Hepatocyte (in vitro differentiated cells): ENCODE measurements at regions not wholly inside any gene's neighbourhood (a gene's known extent, or its start where the extent isn't known, plus 50 kb on each side); places are given as distances from the start of the nearest gene placed in this dataset.

Experiments
- DNase-seq: peaks from one replicate; pipeline ENCODE4 v3.0.0-alpha.2; 2016; ENCODE audit warnings: low spot score
- H2AFZ ChIP-seq: fragments of 200-600 bp; sonication (generic); 2 replicates; pipeline ENCODE4 v1.6.0; 2016; ENCODE audit warnings: antibody characterized with exemption, mild to moderate bottlenecking
- H3K27ac ChIP-seq: fragments of 200-600 bp; sonication (generic); 2 replicates; pipeline ENCODE4 v1.5.1; 2016; ENCODE audit warnings: mild to moderate bottlenecking
- H3K27me3 ChIP-seq: fragments of 200-600 bp; sonication (generic); 2 replicates; pipeline ENCODE4 v1.6.1; 2016
- H3K36me3 ChIP-seq: fragments of 200-600 bp; sonication (generic); replicated peaks from 2 replicates; pipeline ENCODE4 v1.5.1; 2016; ENCODE audit warnings: low read depth; ENCODE audit not compliant: insufficient read depth
- H3K4me1 ChIP-seq: fragments of 200-600 bp; sonication (generic); 2 replicates; pipeline ENCODE4 v1.5.1; 2016; ENCODE audit warnings: mild to moderate bottlenecking, moderate library complexity; ENCODE audit not compliant: insufficient read depth
- H3K4me2 ChIP-seq: fragments of 200-600 bp; sonication (generic); 2 replicates; pipeline ENCODE4 v1.6.0; 2016
- H3K4me3 ChIP-seq: fragments of 200-600 bp; sonication (generic); 2 replicates; pipeline ENCODE4 v1.5.1; 2016; ENCODE audit warnings: mild to moderate bottlenecking
- H3K79me2 ChIP-seq: fragments of 200-600 bp; sonication (generic); 2 replicates; pipeline ENCODE4 v1.6.0; 2017; ENCODE audit warnings: mild to moderate bottlenecking
- H3K9me2 ChIP-seq: fragments of 200-600 bp; sonication (generic); replicated peaks from 2 replicates; pipeline ENCODE4 v1.6.0; 2017; ENCODE audit warnings: mild to moderate bottlenecking; ENCODE audit not compliant: insufficient read depth
- H3K9me3 ChIP-seq: fragments of 200-600 bp; sonication (generic); 2 replicates; pipeline ENCODE4 v1.5.1; 2016; ENCODE audit warnings: low read depth, mild to moderate bottlenecking
- H4K20me1 ChIP-seq: fragments of 200-600 bp; sonication (generic); 2 replicates; pipeline ENCODE4 v1.6.0; 2016; ENCODE audit warnings: mild to moderate bottlenecking; ENCODE audit not compliant: insufficient read depth, poor library complexity, severe bottlenecking
- EZH2 ChIP-seq: fragments of 200-600 bp; sonication (generic); IDR thresholded peaks from 2 replicates; pipeline ENCODE4 v1.6.1; 2016; ENCODE audit warnings: antibody characterized with exemption, mild to moderate bottlenecking, borderline replicate concordance
- EZH2phosphoT487 ChIP-seq: fragments of 200-600 bp; sonication (generic); IDR thresholded peaks from one replicate; pipeline ENCODE4 v1.6.1; 2018; ENCODE audit warnings: antibody characterized with exemption, mild to moderate bottlenecking, low read depth, moderate library complexity; ENCODE audit not compliant: unreplicated experiment, severe bottlenecking
- WGBS: methylation state at CpG from one replicate; pipeline ENCODE4 v1.1.6; 2016; ENCODE audit warnings: low lambda C conversion rate; ENCODE audit errors: missing lambda C conversion rate; 5-methylcytosine and 5-hydroxymethylcytosine counted together
- TF ChIP-seq, protein P1 (sequence below): fragments of 200-600 bp; sonication (generic); IDR thresholded peaks from 2 replicates; pipeline ENCODE4 v1.5.1; 2016; ENCODE audit warnings: antibody characterized with exemption, mild to moderate bottlenecking; ENCODE audit not compliant: poor library complexity

DNA sequence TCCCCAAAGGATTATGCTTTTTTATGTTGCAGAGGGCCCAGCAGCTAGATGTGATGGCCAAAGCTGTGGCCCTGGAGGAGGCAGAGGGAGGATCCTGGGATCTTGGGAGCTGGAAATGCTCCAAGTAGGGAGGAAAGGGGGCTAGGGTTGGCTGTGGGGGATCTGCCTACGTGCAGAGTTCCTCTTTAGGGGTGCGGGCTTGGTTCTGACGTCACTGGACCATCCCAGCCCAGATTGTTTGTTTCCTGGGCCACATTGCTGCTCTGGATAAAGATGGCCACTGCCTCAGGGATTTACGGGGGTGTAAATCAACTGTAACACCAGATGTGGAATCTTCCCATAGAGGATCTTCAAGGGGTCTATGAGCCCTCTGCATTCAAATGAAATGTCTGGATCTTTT lies 110.3 kb upstream of the SYT13 start:
- TF ChIP-seq EZH2: no peak
- no peak for TF ChIP-seq EZH2phosphoT487
- TF ChIP-seq, protein P1, sequence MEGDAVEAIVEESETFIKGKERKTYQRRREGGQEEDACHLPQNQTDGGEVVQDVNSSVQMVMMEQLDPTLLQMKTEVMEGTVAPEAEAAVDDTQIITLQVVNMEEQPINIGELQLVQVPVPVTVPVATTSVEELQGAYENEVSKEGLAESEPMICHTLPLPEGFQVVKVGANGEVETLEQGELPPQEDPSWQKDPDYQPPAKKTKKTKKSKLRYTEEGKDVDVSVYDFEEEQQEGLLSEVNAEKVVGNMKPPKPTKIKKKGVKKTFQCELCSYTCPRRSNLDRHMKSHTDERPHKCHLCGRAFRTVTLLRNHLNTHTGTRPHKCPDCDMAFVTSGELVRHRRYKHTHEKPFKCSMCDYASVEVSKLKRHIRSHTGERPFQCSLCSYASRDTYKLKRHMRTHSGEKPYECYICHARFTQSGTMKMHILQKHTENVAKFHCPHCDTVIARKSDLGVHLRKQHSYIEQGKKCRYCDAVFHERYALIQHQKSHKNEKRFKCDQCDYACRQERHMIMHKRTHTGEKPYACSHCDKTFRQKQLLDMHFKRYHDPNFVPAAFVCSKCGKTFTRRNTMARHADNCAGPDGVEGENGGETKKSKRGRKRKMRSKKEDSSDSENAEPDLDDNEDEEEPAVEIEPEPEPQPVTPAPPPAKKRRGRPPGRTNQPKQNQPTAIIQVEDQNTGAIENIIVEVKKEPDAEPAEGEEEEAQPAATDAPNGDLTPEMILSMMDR: no peak
- peaks cover 3% of the 10 kb centered on the region for H3K4me1 ChIP-seq
- 72% methylated on average over 4 of the region's 4 CpGs for WGBS
- H3K4me2 ChIP-seq: no peak overlapping the region
- H3K9me3 ChIP-seq: no peaks in the 10 kb centered on the region
- H3K36me3 ChIP-seq: no peaks in the 10 kb centered on the region
- no peaks in the 10 kb centered on the region for H3K79me2 ChIP-seq
- no peak overlapping the region for H2AFZ ChIP-seq
- H4K20me1 ChIP-seq: no peaks in the 10 kb centered on the region
- H3K27ac ChIP-seq: no peak overlapping the region
- no peaks in the 10 kb centered on the region for H3K27me3 ChIP-seq
- no peaks in the 10 kb centered on the region for H3K9me2 ChIP-seq
- no peak for DNase-seq
- no peak overlapping the region for H3K4me3 ChIP-seq

DNA sequence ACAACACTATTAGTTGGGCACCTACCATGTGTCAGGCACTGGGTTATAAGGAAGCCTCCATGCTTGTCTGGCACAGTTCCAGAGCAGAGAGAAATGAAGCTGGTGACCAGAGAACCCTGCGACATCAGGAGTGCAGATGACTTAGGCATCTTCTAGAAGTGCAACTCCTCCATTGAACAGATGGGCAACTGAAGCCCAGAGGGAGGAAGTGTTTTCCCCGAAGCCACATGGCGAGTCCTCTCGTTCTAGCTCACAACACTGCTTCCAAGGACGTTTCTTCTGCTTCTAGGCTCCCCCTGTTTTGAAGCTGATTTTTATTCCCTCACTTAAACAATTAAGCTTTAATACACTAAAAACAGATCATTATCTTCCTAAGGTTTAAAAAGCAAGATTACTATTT lies 109.8 kb upstream of the SYT13 start:
- no peak overlapping the region for H3K4me3 ChIP-seq
- WGBS: 82% methylated on average over 5 of the region's 5 CpGs

DNA sequence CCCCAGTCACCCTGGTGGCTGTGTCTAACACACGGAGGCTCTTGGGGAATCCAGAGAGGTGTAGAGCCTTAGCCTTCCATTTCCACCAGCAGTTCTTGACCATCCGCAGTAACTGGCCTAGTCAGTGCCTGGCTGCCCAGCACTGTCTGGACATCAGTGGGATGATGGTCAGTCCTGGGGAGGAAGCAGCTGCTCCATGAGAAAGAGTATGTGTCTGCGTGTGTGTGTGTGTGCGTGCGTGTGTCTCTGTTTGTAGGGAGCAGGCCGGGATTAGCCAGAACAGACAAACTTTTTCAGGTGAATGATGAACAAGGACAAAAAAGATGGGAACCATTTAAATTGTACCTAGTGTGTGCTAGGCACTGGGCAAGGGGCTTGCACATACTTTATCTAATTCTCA lies 109.3 kb upstream of the SYT13 start:
- TF ChIP-seq, protein P1: no peak
- TF ChIP-seq EZH2: no peak
- TF ChIP-seq EZH2phosphoT487: no peak
- H3K4me2 ChIP-seq: no peak overlapping the region
- H3K27me3 ChIP-seq: no peaks in the 10 kb centered on the region
- H3K79me2 ChIP-seq: no peaks in the 10 kb centered on the region
- DNase-seq: no peak
- no peak overlapping the region for H3K4me3 ChIP-seq
- H3K36me3 ChIP-seq: no peaks in the 10 kb centered on the region
- H3K9me3 ChIP-seq: no peaks in the 10 kb centered on the region
- H4K20me1 ChIP-seq: no peaks in the 10 kb centered on the region
- no peaks in the 10 kb centered on the region for H3K9me2 ChIP-seq
- H2AFZ ChIP-seq: no peak overlapping the region
- no peak overlapping the region for H3K27ac ChIP-seq
- 97% methylated on average over 6 of the region's 6 CpGs for WGBS
- H3K4me1 ChIP-seq: peaks cover 4% of the 10 kb centered on the region

More for the DNA sequence above, 109.8 kb upstream of the SYT13 start:
- Histone ChIP-seq H3K9me2 (no peaks in the 10 kb centered on the region), H3K27ac (no peak overlapping the region), H2AFZ (no peak overlapping the region), H3K4me2 (no peak overlapping the region), H3K4me1 (peaks cover 4% of the 10 kb centered on the region), H3K27me3 (no peaks in the 10 kb centered on the region), H3K79me2 (no peaks in the 10 kb centered on the region), H4K20me1 (no peaks in the 10 kb centered on the region), H3K9me3 (no peaks in the 10 kb centered on the region), H3K36me3 (no peaks in the 10 kb centered on the region)
- TF ChIP-seq, protein P1: no peak
- TF ChIP-seq EZH2 (no peak), EZH2phosphoT487 (no peak)
- DNase-seq: no peak
